ENCODE measurements at regions not wholly inside any gene's neighbourhood (a gene's known extent, or its start where the extent isn't known, plus 50 kb on each side); places are given as distances from the start of the nearest gene placed in this dataset.
"Not testable (repeated sequence)": the region's sequence is repeated elsewhere in the genome, so short reads cannot be mapped to it uniquely, and the experiment has no call there.

- Histone ChIP-seq H3K36me3 (ENCODE audit: insufficient read depth, low read depth, low read length) (no peaks in the 10 kb centered on the region), H3K27ac (ENCODE audit: low read length) (no peak overlapping the region), H3K9ac (ENCODE audit: low read depth, low read length) (no peak overlapping the region), H3K4me3 (ENCODE audit: low read length) (no peak overlapping the region), H3K9me3 (ENCODE audit: insufficient read depth, low read depth, low read length) (no peaks in the 10 kb centered on the region), H3K4me1 (ENCODE audit: insufficient read depth, low read length) (no peaks in the 10 kb centered on the region), H3K27me3 (ENCODE audit: insufficient read depth, low read length) (no peaks in the 10 kb centered on the region)
Observed at GRCh38 chr5:58165152-58165551, 294.7 kb downstream of the PLK2 start.

GRCh38 chr5:58161889-58162288 lies 298.0 kb downstream of the PLK2 start:
- H3K9me3 ChIP-seq (ENCODE audit: insufficient read depth, low read depth, low read length); H3K27me3 ChIP-seq (ENCODE audit: insufficient read depth, low read length); H3K27ac ChIP-seq (ENCODE audit: low read length); H3K4me1 ChIP-seq (ENCODE audit: insufficient read depth, low read length); H3K9ac ChIP-seq (ENCODE audit: low read depth, low read length); H3K36me3 ChIP-seq (ENCODE audit: insufficient read depth, low read depth, low read length); H3K4me3 ChIP-seq (ENCODE audit: low read length): not testable (repeated sequence)

- no peak overlapping the region for H3K4me3 ChIP-seq (ENCODE audit: low read length)
- no peaks in the 10 kb centered on the region for H3K36me3 ChIP-seq (ENCODE audit: insufficient read depth, low read depth, low read length)
- no peaks in the 10 kb centered on the region for H3K9me3 ChIP-seq (ENCODE audit: insufficient read depth, low read depth, low read length)
- no peak overlapping the region for H3K9ac ChIP-seq (ENCODE audit: low read depth, low read length)
- H3K27ac ChIP-seq (ENCODE audit: low read length): no peak overlapping the region
- no peaks in the 10 kb centered on the region for H3K4me1 ChIP-seq (ENCODE audit: insufficient read depth, low read length)
- H3K27me3 ChIP-seq (ENCODE audit: insufficient read depth, low read length): no peaks in the 10 kb centered on the region
Observed at GRCh38 chr5:58156973-58157701, 302.7 kb downstream of the PLK2 start.

- no peak overlapping the region for H3K27ac ChIP-seq (ENCODE audit: low read length)
- H3K4me3 ChIP-seq (ENCODE audit: low read length): no peak overlapping the region
- no peaks in the 10 kb centered on the region for H3K27me3 ChIP-seq (ENCODE audit: insufficient read depth, low read length)
- H3K4me1 ChIP-seq (ENCODE audit: insufficient read depth, low read length): no peaks in the 10 kb centered on the region
- H3K9me3 ChIP-seq (ENCODE audit: insufficient read depth, low read depth, low read length): no peaks in the 10 kb centered on the region
- no peak overlapping the region for H3K9ac ChIP-seq (ENCODE audit: low read depth, low read length)
- H3K36me3 ChIP-seq (ENCODE audit: insufficient read depth, low read depth, low read length): no peaks in the 10 kb centered on the region
Observed at GRCh38 chr5:58156361-58156760, 303.5 kb downstream of the PLK2 start.

GRCh38 chr5:58153255-58153654 lies 306.6 kb downstream of the PLK2 start:
- H3K4me1 ChIP-seq (ENCODE audit: insufficient read depth, low read length): no peaks in the 10 kb centered on the region
- H3K36me3 ChIP-seq (ENCODE audit: insufficient read depth, low read depth, low read length): no peaks in the 10 kb centered on the region
- no peak overlapping the region for H3K9ac ChIP-seq (ENCODE audit: low read depth, low read length)
- H3K27me3 ChIP-seq (ENCODE audit: insufficient read depth, low read length): no peaks in the 10 kb centered on the region
- H3K4me3 ChIP-seq (ENCODE audit: low read length): no peak overlapping the region
- no peaks in the 10 kb centered on the region for H3K9me3 ChIP-seq (ENCODE audit: insufficient read depth, low read depth, low read length)
- H3K27ac ChIP-seq (ENCODE audit: low read length): no peak overlapping the region

- no peak overlapping the region for H3K27ac ChIP-seq (ENCODE audit: low read length)
- no peaks in the 10 kb centered on the region for H3K36me3 ChIP-seq (ENCODE audit: insufficient read depth, low read depth, low read length)
Observed at GRCh38 chr5:58151414-58151813, 308.5 kb downstream of the PLK2 start.

GRCh38 chr5:58150926-58151325 lies 309.0 kb downstream of the PLK2 start:
- no peak overlapping the region for H3K9ac ChIP-seq (ENCODE audit: low read depth, low read length)
- H3K27ac ChIP-seq (ENCODE audit: low read length): no peak overlapping the region
- H3K36me3 ChIP-seq (ENCODE audit: insufficient read depth, low read depth, low read length): no peaks in the 10 kb centered on the region
- H3K9me3 ChIP-seq (ENCODE audit: insufficient read depth, low read depth, low read length): no peaks in the 10 kb centered on the region
- H3K4me1 ChIP-seq (ENCODE audit: insufficient read depth, low read length): no peaks in the 10 kb centered on the region
- no peaks in the 10 kb centered on the region for H3K27me3 ChIP-seq (ENCODE audit: insufficient read depth, low read length)
- H3K4me3 ChIP-seq (ENCODE audit: low read length): no peak overlapping the region

More at GRCh38 chr5:58151414-58151813, 308.5 kb downstream of the PLK2 start:
- H3K4me3 ChIP-seq (ENCODE audit: low read length): no peak overlapping the region
- no peak overlapping the region for H3K9ac ChIP-seq (ENCODE audit: low read depth, low read length)
- H3K27me3 ChIP-seq (ENCODE audit: insufficient read depth, low read length): no peaks in the 10 kb centered on the region
- H3K4me1 ChIP-seq (ENCODE audit: insufficient read depth, low read length): no peaks in the 10 kb centered on the region
- H3K9me3 ChIP-seq (ENCODE audit: insufficient read depth, low read depth, low read length): no peaks in the 10 kb centered on the region

GRCh38 chr5:58149746-58150145 lies 310.1 kb downstream of the PLK2 start:
- no peaks in the 10 kb centered on the region for H3K27me3 ChIP-seq (ENCODE audit: insufficient read depth, low read length)
- H3K27ac ChIP-seq (ENCODE audit: low read length): no peak overlapping the region
- no peaks in the 10 kb centered on the region for H3K9me3 ChIP-seq (ENCODE audit: insufficient read depth, low read depth, low read length)
- H3K4me1 ChIP-seq (ENCODE audit: insufficient read depth, low read length): no peaks in the 10 kb centered on the region
- H3K9ac ChIP-seq (ENCODE audit: low read depth, low read length): no peak overlapping the region
- no peak overlapping the region for H3K4me3 ChIP-seq (ENCODE audit: low read length)
- H3K36me3 ChIP-seq (ENCODE audit: insufficient read depth, low read depth, low read length): no peaks in the 10 kb centered on the region

GRCh38 chr5:58149345-58149744 lies 310.5 kb downstream of the PLK2 start:
- H3K9ac ChIP-seq (ENCODE audit: low read depth, low read length): no peak overlapping the region
- H3K27me3 ChIP-seq (ENCODE audit: insufficient read depth, low read length): no peaks in the 10 kb centered on the region
- H3K4me3 ChIP-seq (ENCODE audit: low read length): no peak overlapping the region
- H3K27ac ChIP-seq (ENCODE audit: low read length): no peak overlapping the region
- H3K9me3 ChIP-seq (ENCODE audit: insufficient read depth, low read depth, low read length): no peaks in the 10 kb centered on the region
- no peaks in the 10 kb centered on the region for H3K36me3 ChIP-seq (ENCODE audit: insufficient read depth, low read depth, low read length)
- H3K4me1 ChIP-seq (ENCODE audit: insufficient read depth, low read length): no peaks in the 10 kb centered on the region

GRCh38 chr5:58148254-58148775 lies 311.6 kb downstream of the PLK2 start:
- Histone ChIP-seq H3K27ac (ENCODE audit: low read length) (no peak overlapping the region), H3K27me3 (ENCODE audit: insufficient read depth, low read length) (no peaks in the 10 kb centered on the region), H3K36me3 (ENCODE audit: insufficient read depth, low read depth, low read length) (no peaks in the 10 kb centered on the region), H3K4me3 (ENCODE audit: low read length) (no peak overlapping the region), H3K4me1 (ENCODE audit: insufficient read depth, low read length) (no peaks in the 10 kb centered on the region), H3K9ac (ENCODE audit: low read depth, low read length) (no peak overlapping the region), H3K9me3 (ENCODE audit: insufficient read depth, low read depth, low read length) (no peaks in the 10 kb centered on the region)

GRCh38 chr5:58145397-58145934 lies 314.4 kb downstream of the PLK2 start:
- H3K27ac ChIP-seq (ENCODE audit: low read length): no peak overlapping the region
- no peak overlapping the region for H3K4me3 ChIP-seq (ENCODE audit: low read length)
- no peaks in the 10 kb centered on the region for H3K4me1 ChIP-seq (ENCODE audit: insufficient read depth, low read length)
- no peaks in the 10 kb centered on the region for H3K36me3 ChIP-seq (ENCODE audit: insufficient read depth, low read depth, low read length)
- no peak overlapping the region for H3K9ac ChIP-seq (ENCODE audit: low read depth, low read length)
- H3K9me3 ChIP-seq (ENCODE audit: insufficient read depth, low read depth, low read length): no peaks in the 10 kb centered on the region
- H3K27me3 ChIP-seq (ENCODE audit: insufficient read depth, low read length): no peaks in the 10 kb centered on the region

GRCh38 chr5:58143727-58144126 lies 316.2 kb downstream of the PLK2 start:
- Histone ChIP-seq H3K27me3 (ENCODE audit: insufficient read depth, low read length) (no peaks in the 10 kb centered on the region), H3K36me3 (ENCODE audit: insufficient read depth, low read depth, low read length) (no peaks in the 10 kb centered on the region), H3K4me1 (ENCODE audit: insufficient read depth, low read length) (no peaks in the 10 kb centered on the region), H3K9ac (ENCODE audit: low read depth, low read length) (no peak overlapping the region), H3K9me3 (ENCODE audit: insufficient read depth, low read depth, low read length) (no peaks in the 10 kb centered on the region), H3K4me3 (ENCODE audit: low read length) (no peak overlapping the region), H3K27ac (ENCODE audit: low read length) (no peak overlapping the region)
